Neural cell (in vitro differentiated cells): ENCODE measurements at regions not wholly inside any gene's neighbourhood (a gene's known extent, or its start where the extent isn't known, plus 50 kb on each side); places are given as distances from the start of the nearest gene placed in this dataset.

Source experiments
- H2AFZ ChIP-seq: fragments of 200-600, 300-800 bp; sonication (generic), shearing (Covaris generic); 2 replicates; pipeline ENCODE4 v1.6.0; 2014; ENCODE audit warnings: low read depth, mild to moderate bottlenecking, antibody characterized with exemption, low read length, moderate library complexity
- H3F3A ChIP-seq: fragments of 200-600 bp; shearing (Covaris generic); 2 replicates; pipeline ENCODE4 v1.6.1; 2016; ENCODE audit warnings: mild to moderate bottlenecking, moderate library complexity, mixed read lengths, antibody characterized with exemption, low read length; ENCODE audit not compliant: insufficient read depth, poor library complexity, severe bottlenecking
- H3K27ac ChIP-seq: fragments of 200-600, 300-800 bp; sonication (generic), shearing (Covaris generic); 2 replicates; pipeline ENCODE4 v1.5.1; 2014; ENCODE audit warnings: mild to moderate bottlenecking, low read length, moderate library complexity
- H3K27me3 ChIP-seq: fragments of 300-800, 200-600 bp; sonication (generic), shearing (Covaris generic); 2 replicates; pipeline ENCODE4 v1.6.0; 2014; ENCODE audit warnings: mild to moderate bottlenecking, low read depth, low read length, moderate library complexity; ENCODE audit not compliant: insufficient read depth
- H3K36me3 ChIP-seq: fragments of 300-800, 200-600 bp; sonication (generic), shearing (Covaris generic); 2 replicates; pipeline ENCODE4 v1.5.1; 2014; ENCODE audit warnings: mild to moderate bottlenecking, antibody characterized with exemption, low read length, moderate library complexity; ENCODE audit not compliant: insufficient read depth
- H3K4me2 ChIP-seq: fragments of 300-800, 200-600 bp; sonication (generic), shearing (Covaris generic); 2 replicates; pipeline ENCODE4 v1.6.0; 2014; ENCODE audit warnings: mild to moderate bottlenecking, low read length
- H3K4me3 ChIP-seq: fragments of 300-800, 200-600 bp; sonication (generic), shearing (Covaris generic); 2 replicates; pipeline ENCODE4 v1.5.1; 2014; ENCODE audit warnings: mild to moderate bottlenecking, low read length, moderate library complexity
- H3K79me2 ChIP-seq: fragments of 200-600 bp; shearing (Covaris generic); replicated peaks from 2 replicates; pipeline ENCODE4 v1.6.0; 2014; ENCODE audit warnings: mild to moderate bottlenecking, low read length, moderate library complexity; ENCODE audit not compliant: insufficient read depth
- H3K9ac ChIP-seq: fragments of 300-800, 200-600 bp; sonication (generic), shearing (Covaris generic); 2 replicates; pipeline ENCODE4 v1.6.1; 2016; ENCODE audit warnings: mild to moderate bottlenecking, low read length, mixed read lengths
- H3K9me2 ChIP-seq: fragments of 200-600 bp; shearing (Covaris generic); 2 replicates; pipeline ENCODE4 v1.6.1; 2016; ENCODE audit warnings: mild to moderate bottlenecking, low read length, mixed read lengths; ENCODE audit not compliant: insufficient read depth
- H3K9me3 ChIP-seq: fragments of 200-600, 300-800 bp; sonication (generic), shearing (Covaris generic); 2 replicates; pipeline ENCODE4 v1.6.1; 2016; ENCODE audit warnings: mild to moderate bottlenecking, mixed run types, low read length, moderate library complexity, mixed read lengths
- H4K20me1 ChIP-seq: fragments of 200-600 bp; shearing (Covaris generic); 2 replicates; pipeline ENCODE4 v1.6.1; 2016; ENCODE audit warnings: mild to moderate bottlenecking, mixed run types; ENCODE audit not compliant: insufficient read depth
- EP300 ChIP-seq: fragments of 450-650 bp; conservative IDR thresholded peaks from 2 replicates; pipeline ENCODE4 v1.6.1; 2014; ENCODE audit warnings: antibody characterized with exemption, mild to moderate bottlenecking, moderate library complexity; ENCODE audit not compliant: poor library complexity, severe bottlenecking
- EZH2 ChIP-seq: fragments of 200-600, 300-800 bp; shearing (Covaris generic), sonication (generic); IDR thresholded peaks from 2 replicates; pipeline ENCODE4 v1.6.1; 2014; ENCODE audit warnings: antibody characterized with exemption, low read length, borderline replicate concordance, mild to moderate bottlenecking; ENCODE audit not compliant: insufficient read depth, poor library complexity, severe bottlenecking
- MXI1 ChIP-seq: fragments of 450-650 bp; conservative IDR thresholded peaks from 2 replicates; pipeline ENCODE4 v1.6.1; 2014; ENCODE audit warnings: antibody characterized with exemption, mild to moderate bottlenecking; ENCODE audit not compliant: poor library complexity, severe bottlenecking
- POLR2AphosphoS5 ChIP-seq: IDR thresholded peaks from 2 replicates; pipeline ENCODE4 v1.6.1; 2012
- RAD21 ChIP-seq: fragments of 450-650 bp; conservative IDR thresholded peaks from 2 replicates; pipeline ENCODE4 v1.6.1; 2014; ENCODE audit warnings: antibody characterized with exemption, mild to moderate bottlenecking, moderate library complexity
- SMC3 ChIP-seq: fragments of 450-650 bp; conservative IDR thresholded peaks from 2 replicates; pipeline ENCODE4 v1.6.1; 2014; ENCODE audit warnings: antibody characterized with exemption, mild to moderate bottlenecking, moderate library complexity; ENCODE audit not compliant: poor library complexity
- TAF1 ChIP-seq: IDR thresholded peaks from 2 replicates; pipeline ENCODE4 v1.6.1; 2012; ENCODE audit warnings: low read depth
- TF ChIP-seq, protein P1 (sequence below): IDR thresholded peaks from 2 replicates; pipeline ENCODE4 v1.6.1; 2012; ENCODE audit warnings: borderline replicate concordance
- TF ChIP-seq, protein P2 (sequence below): fragments of 450-650 bp; IDR thresholded peaks from 2 replicates; pipeline ENCODE4 v1.5.1; 2014; ENCODE audit warnings: antibody characterized with exemption, mild to moderate bottlenecking, moderate library complexity; ENCODE audit not compliant: poor library complexity, severe bottlenecking

- Histone ChIP-seq H2AFZ (no peak overlapping the region), H3K9me2 (no peaks in the 10 kb centered on the region), H3K4me2 (no peak overlapping the region), H3K9me3 (no peaks in the 10 kb centered on the region), H4K20me1 (no peaks in the 10 kb centered on the region), H3K27me3 (no peaks in the 10 kb centered on the region), H3K36me3 (no peaks in the 10 kb centered on the region), H3K79me2 (no peaks in the 10 kb centered on the region), H3K4me3 (no peak overlapping the region), H3K27ac (no peak overlapping the region), H3F3A (no peaks in the 10 kb centered on the region), H3K9ac (no peak overlapping the region)
- no peak for TF ChIP-seq EP300
- TF ChIP-seq, protein P1, sequence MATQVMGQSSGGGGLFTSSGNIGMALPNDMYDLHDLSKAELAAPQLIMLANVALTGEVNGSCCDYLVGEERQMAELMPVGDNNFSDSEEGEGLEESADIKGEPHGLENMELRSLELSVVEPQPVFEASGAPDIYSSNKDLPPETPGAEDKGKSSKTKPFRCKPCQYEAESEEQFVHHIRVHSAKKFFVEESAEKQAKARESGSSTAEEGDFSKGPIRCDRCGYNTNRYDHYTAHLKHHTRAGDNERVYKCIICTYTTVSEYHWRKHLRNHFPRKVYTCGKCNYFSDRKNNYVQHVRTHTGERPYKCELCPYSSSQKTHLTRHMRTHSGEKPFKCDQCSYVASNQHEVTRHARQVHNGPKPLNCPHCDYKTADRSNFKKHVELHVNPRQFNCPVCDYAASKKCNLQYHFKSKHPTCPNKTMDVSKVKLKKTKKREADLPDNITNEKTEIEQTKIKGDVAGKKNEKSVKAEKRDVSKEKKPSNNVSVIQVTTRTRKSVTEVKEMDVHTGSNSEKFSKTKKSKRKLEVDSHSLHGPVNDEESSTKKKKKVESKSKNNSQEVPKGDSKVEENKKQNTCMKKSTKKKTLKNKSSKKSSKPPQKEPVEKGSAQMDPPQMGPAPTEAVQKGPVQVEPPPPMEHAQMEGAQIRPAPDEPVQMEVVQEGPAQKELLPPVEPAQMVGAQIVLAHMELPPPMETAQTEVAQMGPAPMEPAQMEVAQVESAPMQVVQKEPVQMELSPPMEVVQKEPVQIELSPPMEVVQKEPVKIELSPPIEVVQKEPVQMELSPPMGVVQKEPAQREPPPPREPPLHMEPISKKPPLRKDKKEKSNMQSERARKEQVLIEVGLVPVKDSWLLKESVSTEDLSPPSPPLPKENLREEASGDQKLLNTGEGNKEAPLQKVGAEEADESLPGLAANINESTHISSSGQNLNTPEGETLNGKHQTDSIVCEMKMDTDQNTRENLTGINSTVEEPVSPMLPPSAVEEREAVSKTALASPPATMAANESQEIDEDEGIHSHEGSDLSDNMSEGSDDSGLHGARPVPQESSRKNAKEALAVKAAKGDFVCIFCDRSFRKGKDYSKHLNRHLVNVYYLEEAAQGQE = no peak
- TF ChIP-seq SMC3 = no peak
- no peak for TF ChIP-seq POLR2AphosphoS5
- TF ChIP-seq EZH2 = no peak
- TF ChIP-seq MXI1 = no peak
- TF ChIP-seq TAF1 = no peak
These were observed 502.7 kb downstream of the SOX2 start for GRCh38 chr3:182214416-182214815.

GRCh38 chr3:182215881-182216280, 504.2 kb downstream of the SOX2 start:
- H3K79me2 ChIP-seq = no peaks in the 10 kb centered on the region
- H4K20me1 ChIP-seq = no peaks in the 10 kb centered on the region
- no peaks in the 10 kb centered on the region for H3K9me3 ChIP-seq
- H3K9me2 ChIP-seq = no peaks in the 10 kb centered on the region
- no peak overlapping the region for H3K9ac ChIP-seq
- H3K4me3 ChIP-seq = no peak overlapping the region
- H2AFZ ChIP-seq = no peak overlapping the region
- no peaks in the 10 kb centered on the region for H3K36me3 ChIP-seq
- no peak overlapping the region for H3K4me2 ChIP-seq
- H3F3A ChIP-seq = no peaks in the 10 kb centered on the region
- H3K27ac ChIP-seq = no peak overlapping the region
- no peaks in the 10 kb centered on the region for H3K27me3 ChIP-seq
- TF ChIP-seq TAF1 (no peak), EZH2 (no peak)
- TF ChIP-seq, protein P2, sequence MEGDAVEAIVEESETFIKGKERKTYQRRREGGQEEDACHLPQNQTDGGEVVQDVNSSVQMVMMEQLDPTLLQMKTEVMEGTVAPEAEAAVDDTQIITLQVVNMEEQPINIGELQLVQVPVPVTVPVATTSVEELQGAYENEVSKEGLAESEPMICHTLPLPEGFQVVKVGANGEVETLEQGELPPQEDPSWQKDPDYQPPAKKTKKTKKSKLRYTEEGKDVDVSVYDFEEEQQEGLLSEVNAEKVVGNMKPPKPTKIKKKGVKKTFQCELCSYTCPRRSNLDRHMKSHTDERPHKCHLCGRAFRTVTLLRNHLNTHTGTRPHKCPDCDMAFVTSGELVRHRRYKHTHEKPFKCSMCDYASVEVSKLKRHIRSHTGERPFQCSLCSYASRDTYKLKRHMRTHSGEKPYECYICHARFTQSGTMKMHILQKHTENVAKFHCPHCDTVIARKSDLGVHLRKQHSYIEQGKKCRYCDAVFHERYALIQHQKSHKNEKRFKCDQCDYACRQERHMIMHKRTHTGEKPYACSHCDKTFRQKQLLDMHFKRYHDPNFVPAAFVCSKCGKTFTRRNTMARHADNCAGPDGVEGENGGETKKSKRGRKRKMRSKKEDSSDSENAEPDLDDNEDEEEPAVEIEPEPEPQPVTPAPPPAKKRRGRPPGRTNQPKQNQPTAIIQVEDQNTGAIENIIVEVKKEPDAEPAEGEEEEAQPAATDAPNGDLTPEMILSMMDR = no peak

DNA sequence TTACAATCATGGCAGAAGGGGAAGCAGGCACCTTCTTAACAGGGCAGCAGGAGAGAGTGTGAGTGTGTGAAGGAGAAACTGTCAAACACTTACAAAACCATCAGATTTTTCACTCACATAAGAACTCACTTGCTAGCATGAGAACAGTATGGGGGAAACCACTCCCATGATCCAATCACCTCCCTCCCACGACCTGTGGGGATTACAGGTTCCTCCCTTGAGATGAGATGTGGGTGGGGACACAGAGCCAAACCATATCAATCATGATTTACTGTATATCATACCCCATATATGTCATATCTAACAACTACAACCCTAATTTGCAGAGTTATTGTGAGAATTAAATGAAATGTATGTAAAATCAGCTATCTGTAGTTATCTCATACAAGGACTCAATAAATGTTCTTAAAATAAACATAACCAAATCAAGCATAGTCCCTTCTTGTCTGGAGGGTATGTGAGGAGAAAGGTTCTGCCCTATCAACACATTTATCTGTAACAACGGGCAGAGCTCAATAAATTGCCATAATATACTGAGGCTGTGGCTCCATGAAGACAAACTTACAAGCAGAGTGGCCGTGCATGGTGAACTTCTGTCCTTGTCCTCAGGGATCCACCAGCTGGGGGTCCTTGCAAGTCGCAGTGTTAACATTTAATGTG, 504.7 kb downstream of the SOX2 start:
- no peak overlapping the region for H3K4me3 ChIP-seq
- H3K9me3 ChIP-seq = no peaks in the 10 kb centered on the region
- H4K20me1 ChIP-seq = no peaks in the 10 kb centered on the region
- no peaks in the 10 kb centered on the region for H3K27me3 ChIP-seq
- no peaks in the 10 kb centered on the region for H3F3A ChIP-seq
- H3K9me2 ChIP-seq = no peaks in the 10 kb centered on the region
- no peaks in the 10 kb centered on the region for H3K79me2 ChIP-seq
- no peak overlapping the region for H3K27ac ChIP-seq
- H3K9ac ChIP-seq = no peak overlapping the region
- H2AFZ ChIP-seq = no peak overlapping the region
- no peak overlapping the region for H3K4me2 ChIP-seq
- TF ChIP-seq SMC3 (no peak), TAF1 (no peak), EP300 (no peak), MXI1 (no peak), RAD21 (no peak), EZH2 (no peak), POLR2AphosphoS5 (no peak)
- TF ChIP-seq, protein P1 = no peak
- TF ChIP-seq, protein P2 = no peak
- no peaks in the 10 kb centered on the region for H3K36me3 ChIP-seq
